Astrocyte (in vitro differentiated cells and primary cell): ENCODE measurements at regions not wholly inside any gene's neighbourhood (a gene's known extent, or its start where the extent isn't known, plus 50 kb on each side); places are given as distances from the start of the nearest gene placed in this dataset.
A peak's percentile ranks its signal among the peaks of the same experiment; 100 is the strongest.

Experiments used
- DNase-seq: peaks from one replicate; pipeline ENCODE4 v3.0.0-alpha.2; 2010; ENCODE audit warnings: low read depth
- FAIRE-seq: peaks from 2 replicates; lab custom pipeline; 2011; peaks lifted over from hg19 to GRCh38; lab: Jason Lieb, UNC
- H2AFZ ChIP-seq: 2 replicates; pipeline ENCODE4 v1.6.0; 2012; ENCODE audit warnings: low read depth, low read length, inconsistent platforms
- H3K27ac ChIP-seq: 2 replicates; pipeline ENCODE4 v1.5.1; 2011; ENCODE audit warnings: low read depth, low read length, inconsistent platforms
- H3K27me3 ChIP-seq: 2 replicates; pipeline ENCODE4 v1.6.0; 2011; ENCODE audit warnings: low read length, inconsistent platforms; ENCODE audit not compliant: insufficient read depth
- H3K36me3 ChIP-seq: 2 replicates; pipeline ENCODE4 v1.5.1; 2011; ENCODE audit warnings: low read length, inconsistent platforms; ENCODE audit not compliant: insufficient read depth
- H3K4me1 ChIP-seq: 2 replicates; pipeline ENCODE4 v1.5.1; 2011; ENCODE audit warnings: low read length, inconsistent platforms; ENCODE audit not compliant: insufficient read depth
- H3K4me2 ChIP-seq: 2 replicates; pipeline ENCODE4 v1.6.0; 2012; ENCODE audit warnings: low read length, inconsistent platforms
- H3K4me3 ChIP-seq: 2 replicates; pipeline ENCODE4 v1.5.1; 2011; ENCODE audit warnings: low read depth, mild to moderate bottlenecking, low read length, inconsistent platforms; ENCODE audit not compliant: insufficient read depth
- H3K79me2 ChIP-seq: 2 replicates; pipeline ENCODE4 v1.6.0; 2012; ENCODE audit warnings: mild to moderate bottlenecking, low read length, inconsistent platforms; ENCODE audit not compliant: insufficient read depth
- H3K9ac ChIP-seq: 2 replicates; pipeline ENCODE4 v1.6.0; 2012; ENCODE audit warnings: mild to moderate bottlenecking, low read length, inconsistent platforms
- H3K9me3 ChIP-seq: 2 replicates; pipeline ENCODE4 v1.5.1; 2012; ENCODE audit warnings: low read depth, mild to moderate bottlenecking, low read length, inconsistent platforms; ENCODE audit not compliant: insufficient read depth
- H4K20me1 ChIP-seq: 2 replicates; pipeline ENCODE4 v1.6.0; 2012; ENCODE audit warnings: low read length, inconsistent platforms; ENCODE audit not compliant: insufficient read depth
- H3K27ac Mint-ChIP-seq: one replicate; pipeline ENCODE4 v1.8.0; 2021; ENCODE audit warnings: mild to moderate bottlenecking, mixed read lengths; ENCODE audit not compliant: unreplicated experiment
- H3K27me3 Mint-ChIP-seq: one replicate; pipeline ENCODE4 v1.8.0; 2021; ENCODE audit warnings: low read depth, mixed read lengths; ENCODE audit not compliant: unreplicated experiment
- H3K36me3 Mint-ChIP-seq: one replicate; pipeline ENCODE4 v1.8.0; 2021; ENCODE audit warnings: low read depth, mixed read lengths; ENCODE audit not compliant: unreplicated experiment
- H3K4me1 Mint-ChIP-seq: one replicate; pipeline ENCODE4 v1.8.0; 2021; ENCODE audit warnings: low read depth, mixed read lengths; ENCODE audit not compliant: unreplicated experiment
- H3K4me3 Mint-ChIP-seq: one replicate; pipeline ENCODE4 v1.8.0; 2021; ENCODE audit warnings: mild to moderate bottlenecking, moderate library complexity, mixed read lengths; ENCODE audit not compliant: unreplicated experiment
- H3K9me3 Mint-ChIP-seq: one replicate; pipeline ENCODE4 v1.8.0; 2021; ENCODE audit warnings: mild to moderate bottlenecking, mixed read lengths; ENCODE audit not compliant: unreplicated experiment
- EZH2 ChIP-seq: IDR thresholded peaks from 2 replicates; pipeline ENCODE4 v1.6.1; 2012; ENCODE audit warnings: mild to moderate bottlenecking, low read length, inconsistent platforms; ENCODE audit not compliant: insufficient read depth
- TF ChIP-seq, protein P1 (sequence below): IDR thresholded peaks from 2 replicates; pipeline ENCODE4 v1.5.1; 2011; ENCODE audit warnings: low read depth, mild to moderate bottlenecking, inconsistent platforms, low read length, moderate library complexity; ENCODE audit not compliant: insufficient read depth

DNA sequence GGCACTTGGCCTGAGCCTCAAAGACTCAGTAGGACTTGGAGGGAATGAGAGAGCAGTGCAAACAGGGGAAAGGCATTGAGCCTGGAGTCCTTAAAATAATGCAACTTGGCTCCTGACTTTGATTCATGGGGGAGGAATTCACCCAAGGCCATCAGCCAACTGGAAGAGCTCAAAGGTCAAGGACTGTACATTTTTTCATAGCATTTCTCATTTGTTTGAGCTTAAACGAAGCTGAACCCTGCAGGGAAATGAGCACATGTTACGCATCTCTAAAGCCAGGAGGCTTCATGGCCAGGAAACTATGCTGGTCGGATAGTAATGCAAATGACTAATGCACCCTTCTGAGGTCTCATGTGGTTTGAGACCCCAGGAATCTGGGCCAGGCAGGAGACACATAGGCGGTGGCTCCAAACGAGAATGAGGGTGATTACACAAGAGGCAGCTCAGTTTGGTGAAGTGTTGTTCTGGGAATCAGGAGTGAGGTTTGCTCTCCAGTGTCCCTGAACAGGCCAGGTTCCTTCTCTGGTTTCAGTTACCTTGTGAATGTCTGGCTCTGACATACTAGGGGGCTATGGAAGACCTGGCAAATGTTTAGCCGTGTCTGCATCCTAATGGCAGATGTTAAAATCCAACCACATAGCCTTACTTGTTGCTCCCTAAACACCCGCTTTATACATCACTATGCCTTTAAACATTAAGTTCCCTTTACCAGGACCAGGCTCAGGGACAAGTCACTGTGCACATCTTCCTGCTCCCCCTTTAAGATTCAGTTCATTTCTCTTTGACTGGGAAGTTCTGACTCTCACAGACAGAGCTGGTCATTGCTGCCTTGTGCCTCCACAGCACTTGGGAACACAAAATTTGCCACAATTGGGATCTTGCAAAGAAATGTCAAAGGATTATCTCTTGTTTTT is 503.9 kb upstream of the USP24 start:
- H4K20me1 ChIP-seq = no peaks in the 10 kb centered on the region
- Mint-ChIP-seq H3K4me1 (peaks cover 23% of the 10 kb centered on the region), H3K4me3 (no peak overlapping the region), H3K27ac (no peak overlapping the region), H3K9me3 (no peaks in the 10 kb centered on the region), H3K27me3 (peaks cover 4% of the 10 kb centered on the region), H3K36me3 (no peaks in the 10 kb centered on the region)
- peak overlapping the region; percentile 58 for H3K4me2 ChIP-seq
- FAIRE-seq (peak; percentile 100), DNase-seq (peak; percentile 100)
- H3K36me3 ChIP-seq = no peaks in the 10 kb centered on the region
- H3K9ac ChIP-seq = peak overlapping the region; percentile 73
- peaks cover 57% of the 10 kb centered on the region for H3K4me1 ChIP-seq
- TF ChIP-seq, protein P1, sequence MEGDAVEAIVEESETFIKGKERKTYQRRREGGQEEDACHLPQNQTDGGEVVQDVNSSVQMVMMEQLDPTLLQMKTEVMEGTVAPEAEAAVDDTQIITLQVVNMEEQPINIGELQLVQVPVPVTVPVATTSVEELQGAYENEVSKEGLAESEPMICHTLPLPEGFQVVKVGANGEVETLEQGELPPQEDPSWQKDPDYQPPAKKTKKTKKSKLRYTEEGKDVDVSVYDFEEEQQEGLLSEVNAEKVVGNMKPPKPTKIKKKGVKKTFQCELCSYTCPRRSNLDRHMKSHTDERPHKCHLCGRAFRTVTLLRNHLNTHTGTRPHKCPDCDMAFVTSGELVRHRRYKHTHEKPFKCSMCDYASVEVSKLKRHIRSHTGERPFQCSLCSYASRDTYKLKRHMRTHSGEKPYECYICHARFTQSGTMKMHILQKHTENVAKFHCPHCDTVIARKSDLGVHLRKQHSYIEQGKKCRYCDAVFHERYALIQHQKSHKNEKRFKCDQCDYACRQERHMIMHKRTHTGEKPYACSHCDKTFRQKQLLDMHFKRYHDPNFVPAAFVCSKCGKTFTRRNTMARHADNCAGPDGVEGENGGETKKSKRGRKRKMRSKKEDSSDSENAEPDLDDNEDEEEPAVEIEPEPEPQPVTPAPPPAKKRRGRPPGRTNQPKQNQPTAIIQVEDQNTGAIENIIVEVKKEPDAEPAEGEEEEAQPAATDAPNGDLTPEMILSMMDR = no peak
- TF ChIP-seq EZH2 = no peak
- no peaks in the 10 kb centered on the region for H3K79me2 ChIP-seq
- no peak overlapping the region for H3K4me3 ChIP-seq
- no peaks in the 10 kb centered on the region for H3K27me3 ChIP-seq
- no peak overlapping the region for H2AFZ ChIP-seq
- peak overlapping the region; percentile 90 for H3K27ac ChIP-seq
- no peaks in the 10 kb centered on the region for H3K9me3 ChIP-seq

DNA sequence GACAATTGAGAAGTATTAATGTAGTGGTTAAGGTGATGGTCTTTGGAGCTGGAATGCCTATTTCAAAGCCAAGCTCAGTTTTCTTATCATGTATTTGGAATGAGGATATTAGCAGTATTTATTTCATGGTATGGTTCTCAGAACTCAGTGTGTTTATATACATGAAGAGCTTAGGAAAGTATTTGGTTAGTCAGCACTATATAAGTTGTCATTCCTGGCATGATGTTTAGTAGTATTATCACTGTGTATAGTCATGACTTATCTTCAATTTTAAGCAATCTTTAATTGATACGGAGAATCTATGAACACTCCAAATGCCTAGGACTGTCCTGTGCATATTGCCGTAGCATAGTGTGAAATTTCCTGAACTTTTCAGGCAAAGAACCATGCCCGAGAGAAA is 501.9 kb upstream of the USP24 start:
- TF ChIP-seq, protein P1 = no peak
- no peak for TF ChIP-seq EZH2
- Histone ChIP-seq H3K79me2 (no peaks in the 10 kb centered on the region), H3K27ac (peak overlapping the region; percentile 38), H4K20me1 (no peaks in the 10 kb centered on the region), H3K27me3 (no peaks in the 10 kb centered on the region), H3K4me1 (peaks cover 44% of the 10 kb centered on the region), H3K4me2 (no peak overlapping the region), H2AFZ (no peak overlapping the region), H3K36me3 (no peaks in the 10 kb centered on the region), H3K9ac (no peak overlapping the region), H3K4me3 (no peak overlapping the region), H3K9me3 (no peaks in the 10 kb centered on the region)
- FAIRE-seq (peak; percentile 52), DNase-seq (peak; percentile 47)
- peaks cover 12% of the 10 kb centered on the region for H3K27me3 Mint-ChIP-seq
- no peak overlapping the region for H3K27ac Mint-ChIP-seq
- H3K36me3 Mint-ChIP-seq = no peaks in the 10 kb centered on the region
- H3K9me3 Mint-ChIP-seq = no peaks in the 10 kb centered on the region
- H3K4me1 Mint-ChIP-seq = peaks cover 23% of the 10 kb centered on the region
- no peak overlapping the region for H3K4me3 Mint-ChIP-seq

DNA sequence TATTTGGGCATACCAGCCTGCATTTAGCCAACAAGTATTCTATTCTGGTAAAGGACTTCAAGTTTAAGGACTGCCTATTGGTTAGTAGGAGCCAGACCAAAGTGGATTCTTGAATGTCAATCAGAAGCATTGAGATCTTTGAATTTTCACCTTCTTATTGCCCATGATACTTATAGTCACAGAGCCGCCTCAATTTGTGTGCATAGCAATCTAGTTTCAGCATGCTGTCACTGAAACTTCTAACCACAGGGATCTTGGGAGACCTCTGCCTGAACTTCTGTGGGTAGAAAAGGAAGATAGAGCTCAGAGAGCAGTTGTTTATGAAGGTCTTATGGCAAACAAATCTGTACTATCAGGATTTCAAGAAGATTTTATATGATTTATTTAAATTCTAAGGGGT is 501.4 kb upstream of the USP24 start:
- no peaks in the 10 kb centered on the region for H4K20me1 ChIP-seq
- no peaks in the 10 kb centered on the region for H3K27me3 ChIP-seq
- no peaks in the 10 kb centered on the region for H3K36me3 Mint-ChIP-seq
- TF ChIP-seq, protein P1 = no peak
- no peak for TF ChIP-seq EZH2
- peak overlapping the region; percentile 38 for H3K27ac ChIP-seq
- H3K4me3 Mint-ChIP-seq = no peak overlapping the region
- H3K9me3 ChIP-seq = no peaks in the 10 kb centered on the region
- H2AFZ ChIP-seq = no peak overlapping the region
- no peaks in the 10 kb centered on the region for H3K36me3 ChIP-seq
- peak; percentile 89 for DNase-seq
- H3K27me3 Mint-ChIP-seq = peaks cover 12% of the 10 kb centered on the region
- H3K9ac ChIP-seq = peak overlapping the region; percentile 5
- H3K9me3 Mint-ChIP-seq = no peaks in the 10 kb centered on the region
- peak overlapping the region; percentile 38 for H3K4me2 ChIP-seq
- peaks cover 23% of the 10 kb centered on the region for H3K4me1 Mint-ChIP-seq
- no peak for FAIRE-seq
- H3K27ac Mint-ChIP-seq = no peak overlapping the region
- no peak overlapping the region for H3K4me3 ChIP-seq
- H3K4me1 ChIP-seq = peaks cover 44% of the 10 kb centered on the region
- no peaks in the 10 kb centered on the region for H3K79me2 ChIP-seq
